ENCODE measurements at regions not wholly inside any gene's neighbourhood (a gene's known extent, or its start where the extent isn't known, plus 50 kb on each side); places are given as distances from the start of the nearest gene placed in this dataset.

GRCh38 chr14:100453930-100454329 is 130.8 kb downstream of the SLC25A47 start:
- WGBS (ENCODE audit: insufficient coverage): no CpG with 5 or more reads among the region's 2 CpGs
- Histone ChIP-seq H3K36me3 (ENCODE audit: control insufficient read depth, insufficient read depth, low read length) (no peaks in the 10 kb centered on the region), H3K27ac (ENCODE audit: low read depth, low read length) (no peak overlapping the region), H3K27me3 (ENCODE audit: control insufficient read depth, insufficient read depth, low read length) (no peaks in the 10 kb centered on the region), H3K4me3 (ENCODE audit: low read depth, low read length) (no peak overlapping the region), H3K9me3 (ENCODE audit: control insufficient read depth, insufficient read depth, low read length) (no peaks in the 10 kb centered on the region), H3K4me1 (ENCODE audit: control insufficient read depth, insufficient read depth, low read length) (peaks cover 13% of the 10 kb centered on the region)
- DNase-seq (ENCODE audit: low read depth in 4 of 6, low spot score in 6 of 6): no peak

DNA sequence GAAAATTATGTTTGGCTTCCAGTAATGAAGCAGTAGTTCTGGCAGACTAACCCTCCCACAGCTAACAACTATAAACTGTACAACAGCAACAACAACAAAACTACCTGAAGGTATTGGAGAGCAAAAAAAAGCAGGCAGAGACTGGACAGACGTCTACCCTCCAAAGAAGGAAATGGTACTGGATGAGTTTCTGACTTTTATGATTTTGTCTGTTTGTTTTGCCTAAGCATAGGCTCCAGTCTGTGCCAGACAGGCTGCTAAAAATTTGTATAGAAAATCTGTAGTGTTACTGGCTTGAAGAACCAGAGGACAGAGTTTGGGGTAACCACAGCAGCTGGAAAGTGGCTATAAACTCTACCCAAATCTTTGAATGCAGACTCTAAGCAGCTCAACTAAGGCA is 131.3 kb downstream of the SLC25A47 start:
- Histone ChIP-seq H3K27ac (ENCODE audit: low read depth, low read length) (no peak overlapping the region), H3K9me3 (ENCODE audit: control insufficient read depth, insufficient read depth, low read length) (no peaks in the 10 kb centered on the region), H3K4me1 (ENCODE audit: control insufficient read depth, insufficient read depth, low read length) (peaks cover 8% of the 10 kb centered on the region), H3K4me3 (ENCODE audit: low read depth, low read length) (no peak overlapping the region), H3K27me3 (ENCODE audit: control insufficient read depth, insufficient read depth, low read length) (no peaks in the 10 kb centered on the region), H3K36me3 (ENCODE audit: control insufficient read depth, insufficient read depth, low read length) (no peaks in the 10 kb centered on the region)
- WGBS (ENCODE audit: insufficient coverage): 83% methylated on average over 1 of the region's 1 CpG
- DNase-seq (ENCODE audit: low read depth in 4 of 6, low spot score in 6 of 6): no peak

DNA sequence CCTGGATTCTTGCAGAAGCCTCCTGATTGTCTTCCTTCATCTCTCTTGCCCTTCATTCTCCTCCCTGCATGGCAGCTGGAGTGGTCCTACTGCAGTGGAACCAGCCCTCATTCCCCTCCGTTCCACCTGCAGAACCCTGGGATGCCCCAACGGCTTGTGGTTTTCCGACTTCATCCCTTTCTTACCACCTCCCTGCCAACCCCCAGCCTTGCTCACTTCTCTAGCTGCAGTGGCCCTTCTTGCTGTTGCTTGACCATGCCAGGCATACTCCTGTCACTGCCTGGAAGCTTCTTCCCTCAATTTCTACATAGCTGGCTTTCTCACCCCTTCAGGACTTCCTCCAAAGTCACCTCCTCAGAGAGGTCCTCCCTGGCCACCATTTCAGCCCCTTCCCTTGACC is 123.3 kb downstream of the BEGAIN start:
- no peak overlapping the region for H3K4me3 ChIP-seq (ENCODE audit: low read depth, low read length)
- H3K4me1 ChIP-seq (ENCODE audit: control insufficient read depth, insufficient read depth, low read length): no peaks in the 10 kb centered on the region
- no peaks in the 10 kb centered on the region for H3K9me3 ChIP-seq (ENCODE audit: control insufficient read depth, insufficient read depth, low read length)
- H3K27ac ChIP-seq (ENCODE audit: low read depth, low read length): no peak overlapping the region
- no peaks in the 10 kb centered on the region for H3K27me3 ChIP-seq (ENCODE audit: control insufficient read depth, insufficient read depth, low read length)
- peaks cover 9% of the 10 kb centered on the region for H3K36me3 ChIP-seq (ENCODE audit: control insufficient read depth, insufficient read depth, low read length)
- WGBS (ENCODE audit: insufficient coverage): 97% methylated on average over 3 of the region's 3 CpGs
- no peak for DNase-seq (ENCODE audit: low read depth in 4 of 6, low spot score in 6 of 6)

DNA sequence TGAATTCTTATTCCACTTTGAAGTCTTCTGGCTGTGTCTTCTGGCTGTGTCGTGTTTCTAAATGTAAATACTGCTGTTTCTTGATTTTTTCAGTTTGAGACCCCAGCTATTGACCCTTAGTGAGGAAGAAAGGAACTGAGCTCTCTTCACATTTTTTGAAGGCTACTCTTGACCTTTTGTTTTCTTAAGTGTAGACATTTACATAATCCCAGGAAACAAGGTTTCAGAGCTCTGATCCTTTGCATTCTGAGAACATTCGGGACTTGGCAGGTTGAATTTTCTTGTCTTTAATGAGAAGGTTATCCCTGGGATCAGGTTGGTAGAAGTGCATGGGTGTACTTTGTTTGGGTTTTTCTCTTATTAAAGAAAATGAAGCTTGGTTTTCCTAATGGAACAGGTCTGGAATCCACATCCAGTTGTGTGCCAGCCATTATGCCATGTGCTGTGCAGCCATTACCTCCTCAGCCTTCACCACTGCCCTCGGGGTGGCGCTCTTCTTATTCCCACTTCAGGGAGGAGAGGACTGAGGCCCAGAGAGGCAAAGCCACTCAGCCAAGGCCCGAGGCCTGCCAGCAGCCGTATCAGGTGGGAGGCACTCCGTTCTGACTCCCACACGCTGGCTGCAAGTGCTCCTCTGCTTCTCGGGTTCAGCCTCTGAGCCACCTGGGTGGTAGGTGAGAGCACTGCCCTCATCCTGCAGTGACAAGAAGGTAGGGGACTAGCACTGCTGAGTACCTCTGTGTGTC is 120.9 kb downstream of the BEGAIN start:
- H3K9me3 ChIP-seq (ENCODE audit: control insufficient read depth, insufficient read depth, low read length): no peaks in the 10 kb centered on the region
- 67% methylated on average over 8 of the region's 9 CpGs for WGBS (ENCODE audit: insufficient coverage)
- H3K27me3 ChIP-seq (ENCODE audit: control insufficient read depth, insufficient read depth, low read length): no peaks in the 10 kb centered on the region
- H3K27ac ChIP-seq (ENCODE audit: low read depth, low read length): no peak overlapping the region
- H3K36me3 ChIP-seq (ENCODE audit: control insufficient read depth, insufficient read depth, low read length): peaks cover 16% of the 10 kb centered on the region
- no peak for DNase-seq (ENCODE audit: low read depth in 4 of 6, low spot score in 6 of 6)
- H3K4me3 ChIP-seq (ENCODE audit: low read depth, low read length): no peak overlapping the region
- H3K4me1 ChIP-seq (ENCODE audit: control insufficient read depth, insufficient read depth, low read length): peaks cover 3% of the 10 kb centered on the region

DNA sequence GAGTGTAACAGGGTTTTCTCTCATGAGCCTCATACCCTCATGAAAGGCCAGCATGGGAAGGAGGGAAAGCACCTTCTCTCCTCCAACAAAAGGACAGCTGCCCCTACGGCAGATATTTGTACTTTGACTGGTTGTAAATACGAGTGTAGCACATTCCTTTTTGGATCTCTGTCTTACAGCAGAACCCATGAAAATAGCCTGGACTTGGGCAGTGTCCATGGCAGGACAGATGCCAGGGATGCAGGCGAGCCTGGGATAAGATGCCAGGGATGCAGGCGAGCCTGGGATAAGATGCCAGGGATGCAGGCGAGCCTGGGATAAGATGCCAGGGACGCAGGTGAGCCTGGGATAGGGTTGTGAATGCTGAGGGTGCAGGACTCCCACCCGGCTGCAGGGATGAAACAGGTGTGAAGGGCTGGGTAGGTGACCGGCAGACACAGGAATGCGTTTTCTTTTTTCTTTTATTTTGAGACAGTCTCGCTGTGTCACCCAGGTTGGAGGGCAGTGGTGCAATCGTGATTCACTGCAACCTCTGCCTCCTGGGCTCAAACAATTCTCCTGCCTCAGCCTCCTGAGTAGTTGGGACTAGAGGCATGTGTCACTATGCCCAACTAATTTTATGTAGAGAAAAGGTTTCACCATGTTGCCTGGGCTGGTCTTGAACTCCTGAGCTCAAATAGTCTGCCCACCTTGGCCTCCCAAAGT is 120.0 kb downstream of the BEGAIN start:
- H3K4me3 ChIP-seq (ENCODE audit: low read depth, low read length): no peak overlapping the region
- H3K27ac ChIP-seq (ENCODE audit: low read depth, low read length): no peak overlapping the region
- H3K27me3 ChIP-seq (ENCODE audit: control insufficient read depth, insufficient read depth, low read length): no peaks in the 10 kb centered on the region
- H3K36me3 ChIP-seq (ENCODE audit: control insufficient read depth, insufficient read depth, low read length): peaks cover 18% of the 10 kb centered on the region
- no peaks in the 10 kb centered on the region for H3K9me3 ChIP-seq (ENCODE audit: control insufficient read depth, insufficient read depth, low read length)
- WGBS (ENCODE audit: insufficient coverage): 76% methylated on average over 8 of the region's 11 CpGs
- peaks cover 12% of the 10 kb centered on the region for H3K4me1 ChIP-seq (ENCODE audit: control insufficient read depth, insufficient read depth, low read length)
- DNase-seq (ENCODE audit: low read depth in 4 of 6, low spot score in 6 of 6): no peak

DNA sequence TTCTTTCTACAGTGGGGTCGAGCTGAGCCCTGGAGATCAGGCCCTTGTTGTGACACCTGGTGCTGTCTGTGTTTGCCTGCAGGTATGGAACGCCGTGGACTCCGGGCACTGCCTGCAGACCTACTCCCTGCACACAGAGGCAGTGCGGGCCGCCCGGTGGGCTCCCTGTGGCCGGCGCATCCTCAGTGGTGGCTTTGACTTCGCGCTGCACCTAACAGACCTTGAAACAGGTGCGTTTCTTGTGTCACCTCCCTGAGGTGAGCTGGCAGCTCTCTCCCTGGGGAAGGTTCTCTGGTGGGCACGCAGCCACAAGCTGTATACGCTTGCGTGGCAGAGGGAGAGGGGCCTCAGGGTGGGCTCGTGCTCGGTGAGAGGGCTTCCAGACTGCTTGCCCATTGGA is 119.3 kb downstream of the BEGAIN start:
- DNase-seq (ENCODE audit: low read depth in 4 of 6, low spot score in 6 of 6): no peak
- no peak overlapping the region for H3K27ac ChIP-seq (ENCODE audit: low read depth, low read length)
- H3K27me3 ChIP-seq (ENCODE audit: control insufficient read depth, insufficient read depth, low read length): no peaks in the 10 kb centered on the region
- H3K4me1 ChIP-seq (ENCODE audit: control insufficient read depth, insufficient read depth, low read length): peaks cover 15% of the 10 kb centered on the region
- peaks cover 24% of the 10 kb centered on the region for H3K36me3 ChIP-seq (ENCODE audit: control insufficient read depth, insufficient read depth, low read length)
- H3K9me3 ChIP-seq (ENCODE audit: control insufficient read depth, insufficient read depth, low read length): no peaks in the 10 kb centered on the region
- WGBS (ENCODE audit: insufficient coverage): 88% methylated on average over 17 of the region's 17 CpGs
- H3K4me3 ChIP-seq (ENCODE audit: low read depth, low read length): no peak overlapping the region

DNA sequence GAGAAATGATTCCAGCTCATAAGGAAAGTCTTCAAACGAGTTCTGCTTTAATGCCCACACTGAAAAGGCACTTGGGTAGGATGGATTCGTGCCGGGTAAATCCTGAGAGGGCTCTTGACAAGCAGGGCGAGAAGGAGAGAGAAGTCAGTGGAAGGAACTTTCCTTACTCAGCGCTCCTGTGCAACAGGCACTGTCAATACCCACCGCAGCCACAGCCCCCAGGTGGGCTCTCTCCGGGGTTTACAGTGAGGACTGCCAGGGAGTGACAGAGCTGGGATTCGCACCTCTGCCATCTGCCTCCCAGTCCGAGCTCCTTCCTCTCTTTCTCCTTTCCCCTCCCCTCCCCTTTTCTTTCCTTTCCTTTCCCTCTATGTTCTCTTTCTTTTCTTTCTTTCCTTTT is 118.7 kb downstream of the BEGAIN start:
- WGBS (ENCODE audit: insufficient coverage): 76% methylated on average over 6 of the region's 9 CpGs

DNA sequence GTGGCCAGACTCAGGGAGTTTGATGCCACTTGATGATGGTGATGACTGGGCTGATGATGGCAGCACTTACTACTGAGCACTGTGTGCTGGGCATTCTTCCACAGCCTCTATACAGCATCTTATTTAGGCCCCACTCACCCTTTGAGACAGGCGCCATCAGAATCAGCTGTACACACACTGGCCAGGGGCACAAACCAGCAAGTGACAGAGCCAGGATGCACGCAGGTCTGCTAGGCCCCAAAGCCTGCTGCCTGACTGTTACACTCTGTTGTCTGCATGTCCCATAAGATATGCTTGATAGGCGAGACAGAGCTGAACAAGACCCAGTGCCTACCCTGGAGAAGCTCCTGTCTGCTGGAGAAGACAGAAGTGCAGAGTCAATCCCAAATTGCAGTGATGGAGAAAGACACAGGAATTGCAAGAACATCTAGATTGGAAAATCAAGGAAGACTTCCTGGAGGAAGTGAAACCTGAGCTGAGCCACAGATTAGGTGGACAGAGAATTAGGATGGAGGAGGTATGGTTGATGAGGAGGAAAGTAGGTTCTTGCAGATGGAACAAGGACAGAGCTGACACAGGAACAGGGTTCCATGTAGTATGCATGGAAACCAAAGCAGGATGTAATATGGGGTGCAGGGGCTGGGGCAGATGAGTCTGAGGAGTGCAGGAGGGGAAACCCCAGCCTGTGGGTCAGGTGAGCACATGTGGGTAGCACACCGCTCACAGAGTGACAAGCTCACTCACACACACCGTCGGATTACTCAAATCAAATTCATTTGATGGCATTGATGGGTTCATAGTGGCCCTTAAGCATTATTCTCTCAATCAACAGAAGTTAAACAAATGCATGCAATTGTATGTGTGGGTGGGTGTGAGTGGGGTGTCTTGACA is 117.3 kb downstream of the BEGAIN start:
- Histone ChIP-seq H3K9me3 (ENCODE audit: control insufficient read depth, insufficient read depth, low read length) (no peaks in the 10 kb centered on the region), H3K27ac (ENCODE audit: low read depth, low read length) (no peak overlapping the region), H3K4me1 (ENCODE audit: control insufficient read depth, insufficient read depth, low read length) (peaks cover 20% of the 10 kb centered on the region), H3K27me3 (ENCODE audit: control insufficient read depth, insufficient read depth, low read length) (no peaks in the 10 kb centered on the region), H3K36me3 (ENCODE audit: control insufficient read depth, insufficient read depth, low read length) (peaks cover 24% of the 10 kb centered on the region), H3K4me3 (ENCODE audit: low read depth, low read length) (no peak overlapping the region)
- 98% methylated on average over 3 of the region's 6 CpGs for WGBS (ENCODE audit: insufficient coverage)
- no peak for DNase-seq (ENCODE audit: low read depth in 4 of 6, low spot score in 6 of 6)

More for the DNA sequence above, 118.7 kb downstream of the BEGAIN start:
- Histone ChIP-seq H3K27me3 (ENCODE audit: control insufficient read depth, insufficient read depth, low read length) (no peaks in the 10 kb centered on the region), H3K9me3 (ENCODE audit: control insufficient read depth, insufficient read depth, low read length) (no peaks in the 10 kb centered on the region), H3K36me3 (ENCODE audit: control insufficient read depth, insufficient read depth, low read length) (peaks cover 24% of the 10 kb centered on the region), H3K4me1 (ENCODE audit: control insufficient read depth, insufficient read depth, low read length) (peaks cover 15% of the 10 kb centered on the region), H3K27ac (ENCODE audit: low read depth, low read length) (no peak overlapping the region), H3K4me3 (ENCODE audit: low read depth, low read length) (no peak overlapping the region)
- no peak for DNase-seq (ENCODE audit: low read depth in 4 of 6, low spot score in 6 of 6)

GRCh38 chr14:100470523-100470897 is 116.7 kb downstream of the BEGAIN start:
- WGBS (ENCODE audit: insufficient coverage): 87% methylated on average over 2 of the region's 2 CpGs
- no peaks in the 10 kb centered on the region for H3K9me3 ChIP-seq (ENCODE audit: control insufficient read depth, insufficient read depth, low read length)
- no peak for DNase-seq (ENCODE audit: low read depth in 4 of 6, low spot score in 6 of 6)

More at GRCh38 chr14:100470523-100470897, 116.7 kb downstream of the BEGAIN start:
- H3K4me3 ChIP-seq (ENCODE audit: low read depth, low read length): no peak overlapping the region
- H3K36me3 ChIP-seq (ENCODE audit: control insufficient read depth, insufficient read depth, low read length): peaks cover 24% of the 10 kb centered on the region
- H3K27me3 ChIP-seq (ENCODE audit: control insufficient read depth, insufficient read depth, low read length): no peaks in the 10 kb centered on the region
- peaks cover 20% of the 10 kb centered on the region for H3K4me1 ChIP-seq (ENCODE audit: control insufficient read depth, insufficient read depth, low read length)
- H3K27ac ChIP-seq (ENCODE audit: low read depth, low read length): no peak overlapping the region

Measured in spinal cord (tissue), 9 donors.